Peyer's patch (tissue), 4 donors: ENCODE measurements at regions not wholly inside any gene's neighbourhood (a gene's known extent, or its start where the extent isn't known, plus 50 kb on each side); places are given as distances from the start of the nearest gene placed in this dataset.

Experiments used
- CTCF ChIP-seq, 6 experiments: fragments of 450-650 bp in 4 of 6; fragments of 200-600 bp in 2 of 6; sonication (generic) in 1 of 6; IDR thresholded peaks; one replicate each; pipeline ENCODE4 v1.5.1; 2017 to 2019; ENCODE audit warnings: antibody characterized with exemption in 6 of 6, mild to moderate bottlenecking in 3 of 6, moderate library complexity in 1 of 6
- POLR2A ChIP-seq, 2 donors: fragments of 450-650 bp; IDR thresholded peaks; one replicate each; pipeline ENCODE4 v1.5.1; 2017; ENCODE audit warnings: antibody characterized with exemption in 2 of 2, mild to moderate bottlenecking in 2 of 2, moderate library complexity in 2 of 2

GRCh38 chr10:83522456-83522855 lies 616.9 kb upstream of the GHITM start:
- no peak for TF ChIP-seq POLR2A (IDR thresholded peaks at IDR 0.05)
- TF ChIP-seq CTCF (IDR thresholded peaks at IDR 0.05) = no peak
